Breast epithelium (tissue), 4 donors: ENCODE measurements at regions not wholly inside any gene's neighbourhood (a gene's known extent, or its start where the extent isn't known, plus 50 kb on each side); places are given as distances from the start of the nearest gene placed in this dataset.

Experiments
- DNase-seq, 2 donors: peaks; one replicate each; pipeline ENCODE4 v3.0.0-alpha.2; 2019; ENCODE audit warnings: low spot score in 2 of 2
- H3K27ac ChIP-seq, 2 donors: fragments of 200-600 bp; sonication (generic) in 1 of 2; one replicate each; pipeline ENCODE4 v1.5.1; 2016 to 2019; ENCODE audit warnings: mild to moderate bottlenecking in 1 of 2
- H3K27me3 ChIP-seq, 2 donors: fragments of 200-600 bp; sonication (generic) in 1 of 2; one replicate each; pipeline versions ENCODE4 v1.5.1 to v1.6.0; 2017 to 2019; ENCODE audit warnings: control low read depth in 1 of 2, mild to moderate bottlenecking in 1 of 2
- H3K36me3 ChIP-seq: fragments of 200-600 bp; one replicate; pipeline ENCODE4 v1.5.1; 2019
- H3K4me1 ChIP-seq, 2 donors: fragments of 200-600 bp; sonication (generic); one replicate each; pipeline ENCODE4 v1.5.1; 2016 to 2019; ENCODE audit warnings: control low read depth in 1 of 2
- H3K4me3 ChIP-seq, 3 donors: fragments of 200-600 bp; sonication (generic); 1 replicate in 2 of 3; 2 replicates in 1 of 3; pipeline ENCODE4 v1.5.1; 2016 to 2019; ENCODE audit warnings: mild to moderate bottlenecking in 3 of 3, moderate library complexity in 2 of 3
- H3K9me3 ChIP-seq, 2 donors: fragments of 200-600 bp; sonication (generic) in 1 of 2; one replicate each; pipeline ENCODE4 v1.5.1; 2016 to 2019; ENCODE audit warnings: control low read depth in 1 of 2
- CTCF ChIP-seq, 3 donors: fragments of 450-650 bp; IDR thresholded peaks; one replicate each; pipeline ENCODE4 v1.5.1; 2016 to 2017; ENCODE audit warnings: antibody characterized with exemption in 3 of 3, mild to moderate bottlenecking in 3 of 3, moderate library complexity in 3 of 3
- POLR2A ChIP-seq: fragments of 450-650 bp; IDR thresholded peaks from one replicate; pipeline ENCODE4 v1.6.1; 2016; ENCODE audit warnings: antibody characterized with exemption, mild to moderate bottlenecking, moderate library complexity
- POLR2AphosphoS5 ChIP-seq, 3 donors: sonication (generic); formaldehyde crosslinking; IDR thresholded peaks; one replicate each; pipeline ENCODE4 v1.6.1; 2017; ENCODE audit warnings: antibody characterized with exemption in 3 of 3
- intact Hi-C: fragments of 100-400 bp; cut with DNase I; formaldehyde crosslinking; loops from one replicate; pipeline ENCODE4 v1.15.1; 2023; ENCODE audit warnings: low total_unique reads

GRCh38 chr5:74916831-74917710 lies 50.9 kb upstream of the FAM169A start:
- TF ChIP-seq POLR2A (no peak), CTCF (IDR thresholded peaks at IDR 0.05) (no peak), POLR2AphosphoS5 (IDR thresholded peaks at IDR 0.05) (no peak)
- intact Hi-C loops = no loop called here
- Histone ChIP-seq H3K4me3 (no peak overlapping the region), H3K36me3 (no peaks in the 10 kb centered on the region), H3K9me3 (no peaks in the 10 kb centered on the region), H3K27ac (no peak overlapping the region), H3K27me3 (no peaks in the 10 kb centered on the region), H3K4me1 (no peaks in the 10 kb centered on the region)
- no peak for DNase-seq
